ENCODE measurements at regions not wholly inside any gene's neighbourhood (a gene's known extent, or its start where the extent isn't known, plus 50 kb on each side); places are given as distances from the start of the nearest gene placed in this dataset.

- H3K27ac ChIP-seq, result no peak overlapping the region
- TF ChIP-seq CTCF (IDR thresholded peaks at IDR 0.05), result no peak
- no peak overlapping the region for H3K4me3 ChIP-seq
- no peaks in the 10 kb centered on the region for H3K27me3 ChIP-seq
- DNase-seq (ENCODE audit: low spot score), result no peak
- no peaks in the 10 kb centered on the region for H3K9me3 ChIP-seq
- peaks cover 0 to 20% of the 10 kb centered on the region in 2 donors for H3K4me1 ChIP-seq
- H3K36me3 ChIP-seq, result no peaks in the 10 kb centered on the region
Measured at GRCh38 chr5:124285733-124286132, 460.7 kb downstream of the ZNF608 start.

- no peak overlapping the region for H3K4me3 ChIP-seq
- peaks cover 0 to 18% of the 10 kb centered on the region in 2 donors for H3K4me1 ChIP-seq
- no peak for TF ChIP-seq CTCF (IDR thresholded peaks at IDR 0.05)
- no peaks in the 10 kb centered on the region for H3K36me3 ChIP-seq
- no peak overlapping the region for H3K27ac ChIP-seq
- H3K27me3 ChIP-seq, result no peaks in the 10 kb centered on the region
- no peaks in the 10 kb centered on the region for H3K9me3 ChIP-seq
- DNase-seq (ENCODE audit: low spot score), result no peak
Measured at GRCh38 chr5:124285071-124285470, 461.4 kb downstream of the ZNF608 start.

GRCh38 chr5:124283031-124283430, 463.4 kb downstream of the ZNF608 start:
- H3K4me1 ChIP-seq, result peaks cover 0 to 8% of the 10 kb centered on the region in 2 donors
- TF ChIP-seq CTCF (IDR thresholded peaks at IDR 0.05), result no peak
- no peaks in the 10 kb centered on the region for H3K36me3 ChIP-seq
- DNase-seq (ENCODE audit: low spot score), result no peak
- H3K27ac ChIP-seq, result no peak overlapping the region
- H3K27me3 ChIP-seq, result no peaks in the 10 kb centered on the region
- H3K4me3 ChIP-seq, result no peak overlapping the region
- no peaks in the 10 kb centered on the region for H3K9me3 ChIP-seq

GRCh38 chr5:124280079-124280478, 466.4 kb downstream of the ZNF608 start:
- no peak for TF ChIP-seq CTCF (IDR thresholded peaks at IDR 0.05)
- Histone ChIP-seq H3K27me3 (no peaks in the 10 kb centered on the region), H3K4me1 (peaks cover 0 to 10% of the 10 kb centered on the region in 2 donors), H3K36me3 (no peaks in the 10 kb centered on the region), H3K4me3 (no peak overlapping the region), H3K9me3 (no peaks in the 10 kb centered on the region), H3K27ac (no peak overlapping the region)
- no peak for DNase-seq (ENCODE audit: low spot score)

GRCh38 chr5:124279146-124279876, 467.1 kb downstream of the ZNF608 start:
- H3K27ac ChIP-seq, result no peak overlapping the region
- no peaks in the 10 kb centered on the region for H3K27me3 ChIP-seq
- H3K4me1 ChIP-seq, result peaks cover 0 to 10% of the 10 kb centered on the region in 2 donors
- TF ChIP-seq CTCF (IDR thresholded peaks at IDR 0.05), result no peak
- H3K9me3 ChIP-seq, result no peaks in the 10 kb centered on the region
- H3K36me3 ChIP-seq, result no peaks in the 10 kb centered on the region
- H3K4me3 ChIP-seq, result no peak overlapping the region
- no peak for DNase-seq (ENCODE audit: low spot score)

GRCh38 chr5:124278636-124279035, 467.8 kb downstream of the ZNF608 start:
- Histone ChIP-seq H3K27me3 (no peaks in the 10 kb centered on the region), H3K27ac (no peak overlapping the region), H3K4me1 (peaks cover 0 to 10% of the 10 kb centered on the region in 2 donors), H3K4me3 (no peak overlapping the region), H3K9me3 (no peaks in the 10 kb centered on the region), H3K36me3 (no peaks in the 10 kb centered on the region)
- no peak for TF ChIP-seq CTCF (IDR thresholded peaks at IDR 0.05)
- no peak for DNase-seq (ENCODE audit: low spot score)
